NCI-H1092 (cell line): ENCODE measurements at regions not wholly inside any gene's neighbourhood (a gene's known extent, or its start where the extent isn't known, plus 50 kb on each side); places are given as distances from the start of the nearest gene placed in this dataset.

Experiments used
- DNase-seq: peaks from one replicate; lab custom pipeline; 2025; lab: John Stamatoyannopoulos, UW

- DNase-seq, result no peak
Observed at GRCh38 chr1:118340928-118341910, 156.2 kb upstream of the SPAG17 start.

- DNase-seq, result no peak
Observed at GRCh38 chr1:118339400-118340124, 154.5 kb upstream of the SPAG17 start.

GRCh38 chr1:118338936-118339335, 153.9 kb upstream of the SPAG17 start:
- DNase-seq, result no peak

GRCh38 chr1:118337346-118337745, 152.3 kb upstream of the SPAG17 start:
- no peak for DNase-seq

- no peak for DNase-seq
Observed at GRCh38 chr1:118335331-118335732, 150.3 kb upstream of the SPAG17 start.

- no peak for DNase-seq
Observed at GRCh38 chr1:118334506-118334905, 149.5 kb upstream of the SPAG17 start.

GRCh38 chr1:118333601-118334210, 148.7 kb upstream of the SPAG17 start:
- DNase-seq, result no peak

GRCh38 chr1:118326960-118327629, 142.1 kb upstream of the SPAG17 start:
- no peak for DNase-seq

- DNase-seq, result no peak
Observed at GRCh38 chr1:118325550-118326225, 140.7 kb upstream of the SPAG17 start.

GRCh38 chr1:118323246-118323645, 138.2 kb upstream of the SPAG17 start:
- DNase-seq, result no peak

- DNase-seq, result no peak
Observed at GRCh38 chr1:118322331-118322730, 137.3 kb upstream of the SPAG17 start.

GRCh38 chr1:118321840-118322239, 136.8 kb upstream of the SPAG17 start:
- DNase-seq, result no peak

- peak; percentile 36 for DNase-seq
Observed at GRCh38 chr1:118317842-118318614, 133.0 kb upstream of the SPAG17 start.

- no peak for DNase-seq
Observed at GRCh38 chr1:118306851-118307250, 121.8 kb upstream of the SPAG17 start.

- peak; percentile 4 for DNase-seq
Observed at GRCh38 chr1:118304722-118305359, 119.8 kb upstream of the SPAG17 start.

- DNase-seq, result no peak
Observed at GRCh38 chr1:118303534-118303933, 118.5 kb upstream of the SPAG17 start.

- DNase-seq, result no peak
Observed at GRCh38 chr1:118303064-118303463, 118.0 kb upstream of the SPAG17 start.

GRCh38 chr1:118302145-118302544, 117.1 kb upstream of the SPAG17 start:
- DNase-seq, result no peak

GRCh38 chr1:118300808-118301207, 115.8 kb upstream of the SPAG17 start:
- DNase-seq, result no peak

- no peak for DNase-seq
Observed at GRCh38 chr1:118298397-118298796, 113.4 kb upstream of the SPAG17 start.
